ENCODE measurements at regions not wholly inside any gene's neighbourhood (a gene's known extent, or its start where the extent isn't known, plus 50 kb on each side); places are given as distances from the start of the nearest gene placed in this dataset.
A peak's percentile ranks its signal among the peaks of the same experiment; 100 is the strongest.

GRCh38 chr5:74382123-74382855 lies 258.2 kb downstream of the ENC1 start:
- H3K4me1 ChIP-seq, result peaks cover 66% of the 10 kb centered on the region
- DNase-seq (no peak), ATAC-seq (no peak)
- no peak overlapping the region for H3K4me3 ChIP-seq
- no peak for TF ChIP-seq CTCF (IDR thresholded peaks at IDR 0.05)
- no peaks in the 10 kb centered on the region for H3K36me3 ChIP-seq (ENCODE audit: insufficient read depth in 1 of 2, low read depth in 1 of 2)
- intact Hi-C loops (cut with DNase I), result no loop called here
- WGBS, 3 donors, result 77 to 83% (median 80%) methylated on average over 3 of the region's 3 CpGs
- H3K9me3 ChIP-seq, result no peaks in the 10 kb centered on the region
- peak overlapping the region; percentile 80 for H3K27ac ChIP-seq
- no peaks in the 10 kb centered on the region for H3K27me3 ChIP-seq (ENCODE audit: insufficient read depth in 3 of 3, low read length in 2 of 3)

- intact Hi-C loops (cut with DNase I), result no loop called here
- Histone ChIP-seq H3K4me3 (no peak overlapping the region), H3K4me1 (peaks cover 70% of the 10 kb centered on the region), H3K27ac (no peak overlapping the region), H3K27me3 (ENCODE audit: insufficient read depth in 3 of 3, low read length in 2 of 3) (no peaks in the 10 kb centered on the region), H3K9me3 (no peaks in the 10 kb centered on the region), H3K36me3 (ENCODE audit: insufficient read depth in 1 of 2, low read depth in 1 of 2) (no peaks in the 10 kb centered on the region)
- 77 to 80% (median 79%) methylated on average over 5 of the region's 5 CpGs for WGBS, 3 donors
- TF ChIP-seq CTCF (IDR thresholded peaks at IDR 0.05), result no peak
- DNase-seq (no peak), ATAC-seq (no peak)
Measured at GRCh38 chr5:74380193-74380592, 260.3 kb downstream of the ENC1 start.

- Histone ChIP-seq H3K27ac (no peak overlapping the region), H3K4me3 (no peak overlapping the region), H3K9me3 (no peaks in the 10 kb centered on the region), H3K27me3 (ENCODE audit: insufficient read depth in 3 of 3, low read length in 2 of 3) (no peaks in the 10 kb centered on the region), H3K4me1 (peaks cover 66% of the 10 kb centered on the region), H3K36me3 (ENCODE audit: insufficient read depth in 1 of 2, low read depth in 1 of 2) (no peaks in the 10 kb centered on the region)
- TF ChIP-seq CTCF (IDR thresholded peaks at IDR 0.05), result no peak
- 7 to 42% (median 28%) methylated on average over 1 of the region's 1 CpG for WGBS, 3 donors
- no peak for DNase-seq
- ATAC-seq, result peak; percentile 67 to 80 (median 75)
- intact Hi-C loops (cut with DNase I), result no loop called here
Measured at GRCh38 chr5:74378464-74378863, 262.1 kb downstream of the ENC1 start.

GRCh38 chr5:74376187-74376586 lies 264.3 kb downstream of the ENC1 start:
- H3K27ac ChIP-seq, result no peak overlapping the region
- DNase-seq, result no peak
- H3K27me3 ChIP-seq (ENCODE audit: insufficient read depth in 3 of 3, low read length in 2 of 3), result no peaks in the 10 kb centered on the region
- H3K36me3 ChIP-seq (ENCODE audit: insufficient read depth in 1 of 2, low read depth in 1 of 2), result no peaks in the 10 kb centered on the region
- no peak for ATAC-seq
- TF ChIP-seq CTCF (IDR thresholded peaks at IDR 0.05), result no peak
- H3K4me3 ChIP-seq, result no peak overlapping the region
- 21 to 36% (median 25%) methylated on average over 1 of the region's 1 CpG for WGBS, 3 donors
- H3K9me3 ChIP-seq, result no peaks in the 10 kb centered on the region
- peaks cover 54% of the 10 kb centered on the region for H3K4me1 ChIP-seq
- intact Hi-C loops (cut with DNase I), result no loop called here

- Histone ChIP-seq H3K4me3 (no peak overlapping the region), H3K4me1 (peaks cover 45% of the 10 kb centered on the region), H3K36me3 (ENCODE audit: insufficient read depth in 1 of 2, low read depth in 1 of 2) (no peaks in the 10 kb centered on the region), H3K27me3 (ENCODE audit: insufficient read depth in 3 of 3, low read length in 2 of 3) (no peaks in the 10 kb centered on the region), H3K9me3 (no peaks in the 10 kb centered on the region), H3K27ac (no peak overlapping the region)
- no peak for DNase-seq
- 56 to 78% (median 75%) methylated on average over 2 of the region's 2 CpGs for WGBS, 3 donors
- intact Hi-C loops (cut with DNase I), result no loop called here
- ATAC-seq, result no peak
- TF ChIP-seq CTCF (IDR thresholded peaks at IDR 0.05), result no peak
Measured at GRCh38 chr5:74375271-74375670, 265.3 kb downstream of the ENC1 start.
